ENCODE measurements at regions not wholly inside any gene's neighbourhood (a gene's known extent, or its start where the extent isn't known, plus 50 kb on each side); places are given as distances from the start of the nearest gene placed in this dataset.

DNA sequence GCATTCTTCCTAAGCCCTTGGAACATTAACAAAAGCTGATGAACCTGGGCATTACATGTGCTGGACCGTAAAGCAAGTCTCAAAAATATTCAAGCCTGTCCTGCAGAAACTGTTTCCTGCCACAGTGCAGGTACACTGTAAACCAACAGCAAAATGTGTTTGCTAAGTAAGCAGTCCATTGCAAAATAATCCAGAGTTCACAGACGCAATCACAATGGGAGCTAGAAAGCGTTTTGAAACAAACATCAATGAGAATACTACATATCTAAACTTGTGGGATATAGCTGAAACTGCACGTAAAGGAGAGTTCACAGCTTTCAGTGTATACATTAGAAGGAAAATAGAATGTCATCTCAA, 61.6 kb downstream of the RGS12 start:
- H3K36me3 ChIP-seq (ENCODE audit: insufficient read depth, low read length): no peaks in the 10 kb centered on the region
- no peak overlapping the region for H3K4me3 ChIP-seq (ENCODE audit: low read length)
- H3K4me1 ChIP-seq (ENCODE audit: control insufficient read depth, insufficient read depth, low read length): no peaks in the 10 kb centered on the region
- H3K27me3 ChIP-seq (ENCODE audit: control insufficient read depth, insufficient read depth, low read length): no peaks in the 10 kb centered on the region
- no peak overlapping the region for H3K9ac ChIP-seq (ENCODE audit: low read depth, low read length)
- H3K4me2 ChIP-seq (ENCODE audit: low read length): no peak overlapping the region
- no peaks in the 10 kb centered on the region for H3K9me3 ChIP-seq (replicated peaks; ENCODE audit: low read length)

DNA sequence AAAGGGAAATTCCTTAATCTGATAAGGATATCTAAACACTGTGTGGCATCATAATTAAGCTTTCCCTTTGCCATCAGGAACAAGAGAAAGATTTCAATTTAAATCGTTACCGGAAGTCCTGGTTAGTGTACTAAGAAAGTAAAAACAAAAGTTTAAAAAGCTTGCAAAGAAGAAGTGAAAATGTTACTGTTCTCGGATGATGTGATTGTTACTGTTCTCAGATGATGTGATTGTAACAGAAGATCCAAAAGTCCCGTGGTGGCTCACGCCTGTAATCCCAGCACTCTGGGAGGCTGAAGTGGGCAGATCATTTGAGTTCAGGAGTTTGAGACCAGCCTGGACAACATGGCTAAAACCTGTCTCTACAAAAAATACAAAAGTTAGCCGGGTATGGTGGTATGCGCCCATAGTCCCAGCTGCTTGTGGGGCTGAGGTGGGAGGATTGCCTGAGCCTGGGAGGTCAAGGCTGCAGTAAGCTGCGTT, 62.5 kb downstream of the RGS12 start:
- Histone ChIP-seq H3K9me3 (replicated peaks; ENCODE audit: low read length) (no peaks in the 10 kb centered on the region), H3K36me3 (ENCODE audit: insufficient read depth, low read length) (no peaks in the 10 kb centered on the region), H3K9ac (ENCODE audit: low read depth, low read length) (no peak overlapping the region), H3K4me3 (ENCODE audit: low read length) (no peak overlapping the region), H3K4me1 (ENCODE audit: control insufficient read depth, insufficient read depth, low read length) (no peaks in the 10 kb centered on the region), H3K27me3 (ENCODE audit: control insufficient read depth, insufficient read depth, low read length) (no peaks in the 10 kb centered on the region), H3K4me2 (ENCODE audit: low read length) (no peak overlapping the region)

DNA sequence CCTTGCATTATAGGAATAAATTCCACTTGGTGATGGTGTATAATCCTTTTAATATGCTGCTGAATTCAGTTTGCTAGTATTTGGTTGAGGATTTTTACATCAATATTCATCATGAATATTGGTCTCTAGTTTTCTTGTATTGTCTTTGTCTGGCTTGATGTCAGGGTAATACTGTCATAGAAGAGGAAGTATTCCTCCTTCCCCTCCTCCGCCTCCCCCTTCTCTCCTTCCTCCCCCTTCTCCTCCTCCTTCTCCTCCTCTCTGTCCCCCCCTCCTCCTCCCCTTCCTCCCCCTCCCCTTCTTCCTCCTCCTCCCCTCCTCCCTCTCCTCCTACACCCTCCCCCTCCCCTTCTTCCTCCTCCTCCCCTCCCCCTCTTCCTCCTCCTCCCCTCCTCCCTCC, 65.8 kb downstream of the RGS12 start:
- Histone ChIP-seq H3K9ac (ENCODE audit: low read depth, low read length) (no peak overlapping the region), H3K36me3 (ENCODE audit: insufficient read depth, low read length) (no peaks in the 10 kb centered on the region), H3K9me3 (replicated peaks; ENCODE audit: low read length) (no peaks in the 10 kb centered on the region), H3K4me2 (ENCODE audit: low read length) (no peak overlapping the region), H3K27me3 (ENCODE audit: control insufficient read depth, insufficient read depth, low read length) (no peaks in the 10 kb centered on the region), H3K4me3 (ENCODE audit: low read length) (no peak overlapping the region), H3K4me1 (ENCODE audit: control insufficient read depth, insufficient read depth, low read length) (no peaks in the 10 kb centered on the region)

DNA sequence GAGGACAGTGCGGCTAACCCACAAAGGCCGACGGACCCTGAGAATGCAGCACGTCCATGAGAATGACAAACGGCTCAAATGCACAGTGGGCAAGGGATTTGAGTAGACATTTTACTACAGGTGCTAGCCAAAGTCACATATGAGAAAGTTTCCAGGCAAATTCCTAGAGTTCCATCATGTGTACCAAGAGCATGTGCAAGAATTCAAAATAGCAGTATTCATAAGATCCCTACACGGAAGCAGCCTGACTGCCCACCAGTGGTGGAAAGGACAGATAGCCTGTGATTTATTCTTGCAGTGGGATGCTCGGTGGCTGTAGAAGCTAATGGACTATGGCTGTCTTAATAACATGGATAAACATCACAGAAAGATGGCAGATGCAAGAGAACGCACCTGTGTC, 68.0 kb downstream of the RGS12 start:
- no peaks in the 10 kb centered on the region for H3K27me3 ChIP-seq (ENCODE audit: control insufficient read depth, insufficient read depth, low read length)
- H3K36me3 ChIP-seq (ENCODE audit: insufficient read depth, low read length): no peaks in the 10 kb centered on the region
- H3K4me1 ChIP-seq (ENCODE audit: control insufficient read depth, insufficient read depth, low read length): no peaks in the 10 kb centered on the region
- no peak overlapping the region for H3K9ac ChIP-seq (ENCODE audit: low read depth, low read length)
- H3K4me3 ChIP-seq (ENCODE audit: low read length): no peak overlapping the region
- no peaks in the 10 kb centered on the region for H3K9me3 ChIP-seq (replicated peaks; ENCODE audit: low read length)
- no peak overlapping the region for H3K4me2 ChIP-seq (ENCODE audit: low read length)

DNA sequence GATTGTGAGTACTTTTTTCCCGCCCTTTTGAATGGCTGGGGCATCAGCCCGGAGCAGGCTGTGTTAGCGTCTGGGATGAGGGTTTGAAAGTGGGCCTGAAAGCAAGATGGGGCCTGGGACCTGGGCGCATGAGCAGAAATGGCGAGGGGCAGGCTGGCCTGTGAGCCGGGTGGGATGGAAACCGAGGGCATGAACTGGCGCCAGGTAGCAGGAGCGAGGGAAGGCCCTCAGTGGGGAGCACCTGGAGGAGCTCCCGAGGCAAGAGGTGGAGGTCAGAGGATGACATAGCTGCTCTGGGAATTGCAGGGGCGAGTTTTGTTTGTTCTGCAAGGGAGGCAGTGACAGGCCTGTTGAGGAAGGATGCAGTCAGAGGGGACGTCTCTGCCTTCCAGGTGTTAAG, 68.6 kb downstream of the RGS12 start:
- no peak overlapping the region for H3K4me3 ChIP-seq (ENCODE audit: low read length)
- H3K9ac ChIP-seq (ENCODE audit: low read depth, low read length): no peak overlapping the region
- H3K27me3 ChIP-seq (ENCODE audit: control insufficient read depth, insufficient read depth, low read length): no peaks in the 10 kb centered on the region
- H3K4me2 ChIP-seq (ENCODE audit: low read length): no peak overlapping the region
- H3K4me1 ChIP-seq (ENCODE audit: control insufficient read depth, insufficient read depth, low read length): no peaks in the 10 kb centered on the region
- H3K9me3 ChIP-seq (replicated peaks; ENCODE audit: low read length): no peaks in the 10 kb centered on the region
- H3K36me3 ChIP-seq (ENCODE audit: insufficient read depth, low read length): no peaks in the 10 kb centered on the region

GRCh38 chr4:3361896-3362295, 69.1 kb downstream of the RGS12 start:
- Histone ChIP-seq H3K9ac (ENCODE audit: low read depth, low read length) (no peak overlapping the region), H3K4me3 (ENCODE audit: low read length) (no peak overlapping the region), H3K9me3 (replicated peaks; ENCODE audit: low read length) (no peaks in the 10 kb centered on the region), H3K27me3 (ENCODE audit: control insufficient read depth, insufficient read depth, low read length) (no peaks in the 10 kb centered on the region), H3K36me3 (ENCODE audit: insufficient read depth, low read length) (no peaks in the 10 kb centered on the region), H3K4me1 (ENCODE audit: control insufficient read depth, insufficient read depth, low read length) (no peaks in the 10 kb centered on the region), H3K4me2 (ENCODE audit: low read length) (no peak overlapping the region)

DNA sequence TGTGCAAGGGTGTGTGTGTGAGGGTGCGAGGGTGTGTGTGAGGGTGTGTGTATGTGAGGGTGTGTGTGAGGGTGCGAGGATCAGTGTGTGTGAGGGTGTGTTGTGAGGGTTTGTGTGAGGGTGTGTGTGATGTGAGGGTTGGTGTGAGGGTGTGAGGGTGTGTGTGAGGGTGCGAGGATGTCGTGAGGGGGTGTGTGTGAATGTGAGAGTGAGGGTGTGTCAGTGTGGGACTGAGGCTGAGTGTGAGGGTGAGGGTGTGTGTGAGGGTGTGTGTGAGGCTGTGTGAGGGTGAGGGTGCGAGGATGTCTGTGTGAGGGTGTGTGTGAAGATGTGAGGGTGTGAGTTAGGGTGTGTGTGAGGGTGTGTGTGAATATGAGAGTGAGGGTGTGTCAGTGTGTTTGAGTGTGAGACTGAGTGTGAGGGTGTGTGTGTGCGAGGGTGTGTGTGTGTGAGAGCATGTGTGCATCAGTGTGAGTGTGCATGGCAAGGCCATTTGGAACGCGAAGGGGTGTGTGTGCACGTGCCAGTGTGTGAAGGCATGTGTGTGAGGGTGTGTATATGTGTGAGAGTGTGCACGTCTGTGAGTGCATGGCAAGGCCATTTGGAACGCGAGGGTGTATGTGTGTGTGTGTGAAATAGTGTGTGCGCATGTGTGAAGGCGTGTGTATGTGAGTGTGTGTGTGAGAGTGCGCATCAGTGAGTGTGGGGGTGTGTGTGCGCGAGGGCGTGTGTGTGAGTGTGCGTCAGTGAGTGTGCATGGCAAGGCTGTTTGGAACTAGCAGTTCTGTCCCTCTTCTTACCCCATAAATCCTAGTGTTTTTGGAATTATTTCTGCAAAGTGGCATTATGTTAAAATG, 69.8 kb downstream of the RGS12 start:
- Histone ChIP-seq H3K9ac (ENCODE audit: low read depth, low read length) (no peak overlapping the region), H3K36me3 (ENCODE audit: insufficient read depth, low read length) (no peaks in the 10 kb centered on the region), H3K4me3 (ENCODE audit: low read length) (no peak overlapping the region), H3K4me2 (ENCODE audit: low read length) (no peak overlapping the region), H3K27me3 (ENCODE audit: control insufficient read depth, insufficient read depth, low read length) (no peaks in the 10 kb centered on the region), H3K4me1 (ENCODE audit: control insufficient read depth, insufficient read depth, low read length) (no peaks in the 10 kb centered on the region), H3K9me3 (replicated peaks; ENCODE audit: low read length) (no peaks in the 10 kb centered on the region)

DNA sequence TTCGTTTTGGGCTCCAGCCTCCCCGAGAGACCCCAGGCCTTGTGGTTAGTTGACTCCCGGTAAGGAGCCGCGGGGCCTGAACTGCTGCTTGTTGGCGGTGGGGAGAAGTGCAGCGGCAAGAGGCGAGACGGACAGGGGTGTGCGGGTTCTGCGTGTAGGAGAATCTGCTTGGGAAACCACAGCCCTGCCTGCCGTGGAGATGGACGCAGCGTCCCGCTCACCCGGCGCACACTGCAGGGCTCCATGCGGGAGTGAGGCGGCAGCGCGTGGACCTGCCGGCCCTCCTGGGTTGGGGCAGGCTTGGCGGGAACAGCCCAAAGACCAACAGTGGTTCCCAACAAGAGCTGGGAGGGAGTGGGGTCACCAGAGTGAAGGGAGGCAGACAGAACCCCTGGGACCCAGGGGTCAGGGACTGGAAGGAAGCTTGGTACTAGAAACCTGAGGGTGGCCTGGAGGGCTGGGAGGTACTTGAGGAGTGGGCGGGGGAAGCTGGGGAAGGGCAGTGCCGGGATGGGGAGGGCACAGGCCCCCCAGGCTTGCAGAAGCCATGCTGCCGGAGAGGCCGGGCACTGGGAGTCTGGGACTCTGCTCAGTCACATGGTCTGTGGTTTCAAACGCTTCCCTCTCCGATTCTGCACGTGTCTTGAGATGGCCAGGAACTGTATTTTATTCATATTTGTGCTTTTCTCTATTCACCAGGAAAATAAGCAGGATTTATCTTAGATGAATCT, 70.8 kb downstream of the RGS12 start:
- no peaks in the 10 kb centered on the region for H3K27me3 ChIP-seq (ENCODE audit: control insufficient read depth, insufficient read depth, low read length)
- H3K4me2 ChIP-seq (ENCODE audit: low read length): no peak overlapping the region
- H3K4me1 ChIP-seq (ENCODE audit: control insufficient read depth, insufficient read depth, low read length): peaks cover under 1% of the 10 kb centered on the region
- H3K4me3 ChIP-seq (ENCODE audit: low read length): no peak overlapping the region
- no peaks in the 10 kb centered on the region for H3K9me3 ChIP-seq (replicated peaks; ENCODE audit: low read length)
- H3K9ac ChIP-seq (ENCODE audit: low read depth, low read length): no peak overlapping the region
- no peaks in the 10 kb centered on the region for H3K36me3 ChIP-seq (ENCODE audit: insufficient read depth, low read length)

GRCh38 chr4:3364199-3364598, 71.4 kb downstream of the RGS12 start:
- no peak overlapping the region for H3K4me2 ChIP-seq (ENCODE audit: low read length)
- H3K4me3 ChIP-seq (ENCODE audit: low read length): no peak overlapping the region
- no peak overlapping the region for H3K9ac ChIP-seq (ENCODE audit: low read depth, low read length)
- H3K27me3 ChIP-seq (ENCODE audit: control insufficient read depth, insufficient read depth, low read length): no peaks in the 10 kb centered on the region
- peaks cover 6% of the 10 kb centered on the region for H3K4me1 ChIP-seq (ENCODE audit: control insufficient read depth, insufficient read depth, low read length)
- no peaks in the 10 kb centered on the region for H3K36me3 ChIP-seq (ENCODE audit: insufficient read depth, low read length)
- H3K9me3 ChIP-seq (replicated peaks; ENCODE audit: low read length): no peaks in the 10 kb centered on the region

- H3K4me2 ChIP-seq (ENCODE audit: low read length): no peak overlapping the region
- H3K27me3 ChIP-seq (ENCODE audit: control insufficient read depth, insufficient read depth, low read length): no peaks in the 10 kb centered on the region
- no peak overlapping the region for H3K4me3 ChIP-seq (ENCODE audit: low read length)
- H3K36me3 ChIP-seq (ENCODE audit: insufficient read depth, low read length): no peaks in the 10 kb centered on the region
- H3K9ac ChIP-seq (ENCODE audit: low read depth, low read length): no peak overlapping the region
- H3K4me1 ChIP-seq (ENCODE audit: control insufficient read depth, insufficient read depth, low read length): peaks cover 12% of the 10 kb centered on the region
- no peaks in the 10 kb centered on the region for H3K9me3 ChIP-seq (replicated peaks; ENCODE audit: low read length)
Measured at GRCh38 chr4:3364634-3365314, 72.0 kb downstream of the RGS12 start.

DNA sequence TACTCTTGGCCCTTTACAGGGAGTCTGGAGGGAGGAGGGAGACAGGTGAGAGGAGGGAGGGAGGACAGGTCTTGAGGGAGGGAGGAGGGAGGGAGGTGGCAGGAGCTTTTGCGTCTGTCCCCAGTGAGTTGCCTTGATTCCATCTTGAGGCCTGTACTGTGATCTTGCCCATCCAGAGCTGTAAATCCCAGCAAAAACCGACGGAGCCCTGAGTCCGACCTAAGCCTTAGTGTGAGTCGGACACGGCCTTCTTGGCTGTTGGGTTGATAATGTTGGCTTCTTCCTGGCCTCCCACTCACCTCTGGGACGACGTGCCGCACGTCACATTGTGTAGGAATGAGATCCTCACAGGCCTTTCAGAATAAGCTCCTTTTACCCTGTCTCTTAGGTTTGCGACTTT, 72.5 kb downstream of the RGS12 start:
- H3K4me1 ChIP-seq (ENCODE audit: control insufficient read depth, insufficient read depth, low read length): peaks cover 16% of the 10 kb centered on the region

More for the DNA sequence above, 72.5 kb downstream of the RGS12 start:
- Histone ChIP-seq H3K27me3 (ENCODE audit: control insufficient read depth, insufficient read depth, low read length) (no peaks in the 10 kb centered on the region), H3K9ac (ENCODE audit: low read depth, low read length) (no peak overlapping the region), H3K36me3 (ENCODE audit: insufficient read depth, low read length) (no peaks in the 10 kb centered on the region), H3K4me3 (ENCODE audit: low read length) (no peak overlapping the region), H3K4me2 (ENCODE audit: low read length) (no peak overlapping the region), H3K9me3 (replicated peaks; ENCODE audit: low read length) (no peaks in the 10 kb centered on the region)
